Activated naive CD8-positive, alpha-beta T cell treated with anti-CD3 and anti-CD28 coated beads, Interleukin-2, amount 10 ng/mL, durations not matched to agents 7 days and 5 days (primary cell): ENCODE measurements at regions not wholly inside any gene's neighbourhood (a gene's known extent, or its start where the extent isn't known, plus 50 kb on each side); places are given as distances from the start of the nearest gene placed in this dataset.

ENCODE experiments used
- ATAC-seq: fragments of 150-1000 bp; cut with Tn5 transposase; one replicate; pipeline ENCODE4 v1.10.0; 2021; ENCODE audit warnings: low read depth, moderate library complexity
- POLR2A ChIA-PET: fragments of 350-600 bp; sonication (Branson Sonifier 250); formaldehyde crosslinking; loops from one replicate; lab custom pipeline; 2021; ENCODE audit warnings: antibody characterized with exemption; lab: Charles Lee
- DNase-seq: peaks from one replicate; pipeline ENCODE4 v3.0.0; 2021
- H3K27ac Mint-ChIP-seq: one replicate; pipeline ENCODE4 v1.8.0; 2022; ENCODE audit warnings: mild to moderate bottlenecking, mixed read lengths
- H3K27me3 Mint-ChIP-seq: one replicate; pipeline ENCODE4 v1.8.0; 2022; ENCODE audit warnings: mild to moderate bottlenecking, moderate library complexity, mixed read lengths
- H3K36me3 Mint-ChIP-seq: one replicate; pipeline ENCODE4 v1.8.0; 2021; ENCODE audit warnings: mild to moderate bottlenecking, mixed read lengths
- H3K4me1 Mint-ChIP-seq: one replicate; pipeline ENCODE4 v1.8.0; 2021; ENCODE audit warnings: mixed read lengths
- H3K4me3 Mint-ChIP-seq: one replicate; pipeline ENCODE4 v1.8.0; 2022; ENCODE audit warnings: mild to moderate bottlenecking, moderate library complexity, mixed read lengths
- H3K9me3 Mint-ChIP-seq: one replicate; pipeline ENCODE4 v1.8.0; 2021; ENCODE audit warnings: mixed read lengths

DNA sequence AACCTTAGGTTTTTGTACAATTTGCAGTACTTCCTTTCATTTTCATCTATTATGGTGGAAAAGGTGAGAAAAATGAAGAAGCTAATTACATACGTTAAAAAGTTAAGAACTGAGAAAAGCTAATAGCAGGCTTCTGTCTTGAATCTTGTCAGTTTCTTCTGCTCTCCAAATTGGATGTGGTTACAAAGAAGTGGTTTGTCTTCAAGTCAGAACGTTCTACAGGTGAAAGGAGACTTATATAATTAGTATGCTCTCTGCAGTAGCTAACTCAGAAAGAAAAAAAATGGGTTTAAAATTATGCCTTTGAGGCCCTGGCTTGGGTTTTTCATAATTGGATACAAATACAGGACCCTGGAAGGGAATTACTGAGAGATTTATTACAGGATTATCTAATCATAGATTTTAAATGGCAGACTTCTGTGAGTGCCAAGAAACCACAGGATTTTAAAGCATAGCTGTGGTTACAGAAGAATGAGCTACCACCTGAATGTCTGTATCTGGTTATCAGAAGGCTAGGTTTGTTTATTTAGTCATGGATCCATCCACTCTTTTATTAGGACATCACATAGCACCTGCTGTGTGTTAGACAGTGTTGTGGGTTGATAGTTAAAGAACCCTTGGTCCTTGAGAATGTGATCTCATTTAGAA is 528.1 kb upstream of the MCTP2 start:
- no peak overlapping the region for H3K27ac Mint-ChIP-seq
- H3K9me3 Mint-ChIP-seq = no peaks in the 10 kb centered on the region
- H3K4me1 Mint-ChIP-seq = no peaks in the 10 kb centered on the region
- POLR2A ChIA-PET = no interaction called here
- ATAC-seq (no peak), DNase-seq (no peak)
- no peak overlapping the region for H3K4me3 Mint-ChIP-seq
- H3K27me3 Mint-ChIP-seq = no peaks in the 10 kb centered on the region
- no peaks in the 10 kb centered on the region for H3K36me3 Mint-ChIP-seq

DNA sequence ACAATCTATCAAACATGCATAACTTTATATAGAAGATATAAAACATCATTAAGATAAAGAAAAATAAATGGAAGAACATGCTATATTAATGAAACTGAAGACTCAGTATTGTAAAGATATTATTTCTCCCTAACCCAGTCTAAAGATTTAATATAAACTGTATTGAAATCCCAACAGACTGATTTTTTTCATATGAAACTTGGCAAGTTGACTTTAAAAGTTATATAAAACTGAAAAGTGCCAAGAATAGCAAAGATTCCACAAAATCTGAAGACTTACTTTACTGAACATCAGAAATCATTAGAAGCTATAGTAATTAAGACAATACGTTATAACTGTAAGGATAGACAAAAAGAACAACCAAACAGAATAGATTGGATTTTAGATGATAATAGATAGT is 531.3 kb upstream of the MCTP2 start:
- POLR2A ChIA-PET = no interaction called here
- no peak for DNase-seq
- Mint-ChIP-seq H3K27ac (no peak overlapping the region), H3K9me3 (no peaks in the 10 kb centered on the region), H3K4me3 (no peak overlapping the region), H3K36me3 (no peaks in the 10 kb centered on the region), H3K27me3 (no peaks in the 10 kb centered on the region), H3K4me1 (no peaks in the 10 kb centered on the region)
- no peak for ATAC-seq

DNA sequence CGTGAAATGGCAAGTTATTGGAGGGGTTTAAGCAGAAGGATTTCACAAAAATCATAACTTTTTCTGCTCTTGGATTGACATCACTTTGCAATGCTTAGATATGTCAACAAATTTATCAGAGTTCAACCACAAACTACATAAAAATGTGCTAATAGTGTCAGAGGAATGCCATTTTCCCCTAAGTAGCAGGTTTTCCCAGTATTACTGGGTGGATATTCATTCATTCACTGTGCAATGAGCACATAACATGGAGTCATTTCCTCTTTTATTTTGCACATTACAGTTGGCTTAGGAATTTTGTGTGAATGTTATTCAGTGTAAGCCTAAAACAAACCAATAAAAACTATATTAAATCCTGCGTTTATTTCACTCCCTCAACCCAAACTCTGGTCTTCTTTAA is 537.3 kb upstream of the MCTP2 start:
- H3K4me1 Mint-ChIP-seq = no peaks in the 10 kb centered on the region
- no peak for ATAC-seq
- H3K27ac Mint-ChIP-seq = no peak overlapping the region
- POLR2A ChIA-PET = no interaction called here
- peaks cover 3% of the 10 kb centered on the region for H3K9me3 Mint-ChIP-seq
- DNase-seq = no peak
- H3K36me3 Mint-ChIP-seq = no peaks in the 10 kb centered on the region
- H3K27me3 Mint-ChIP-seq = no peaks in the 10 kb centered on the region
- no peak overlapping the region for H3K4me3 Mint-ChIP-seq

DNA sequence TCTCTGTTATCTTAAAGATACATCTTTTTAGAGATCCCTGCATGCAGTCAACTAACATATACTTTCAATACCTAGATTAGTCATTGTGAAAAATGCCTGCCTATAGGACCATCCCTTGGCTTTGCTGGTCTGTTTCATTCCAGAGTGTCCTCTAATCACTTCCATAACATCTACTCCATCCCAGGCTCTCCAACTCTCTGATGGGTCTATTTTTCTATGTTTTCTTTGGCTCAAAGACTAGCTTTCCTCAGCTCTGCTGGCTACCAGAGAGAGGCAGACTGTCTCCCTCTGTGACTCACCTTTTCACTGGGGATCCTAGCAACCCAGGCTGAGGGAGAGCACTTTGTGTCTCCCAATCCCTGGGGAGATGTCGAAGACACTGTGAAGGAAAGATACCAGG is 547.7 kb upstream of the MCTP2 start:
- POLR2A ChIA-PET = no interaction called here
- no peak for DNase-seq
- Mint-ChIP-seq H3K27me3 (no peaks in the 10 kb centered on the region), H3K4me1 (no peaks in the 10 kb centered on the region), H3K36me3 (no peaks in the 10 kb centered on the region), H3K4me3 (no peak overlapping the region), H3K9me3 (peaks cover 8% of the 10 kb centered on the region), H3K27ac (no peak overlapping the region)
- ATAC-seq = no peak

DNA sequence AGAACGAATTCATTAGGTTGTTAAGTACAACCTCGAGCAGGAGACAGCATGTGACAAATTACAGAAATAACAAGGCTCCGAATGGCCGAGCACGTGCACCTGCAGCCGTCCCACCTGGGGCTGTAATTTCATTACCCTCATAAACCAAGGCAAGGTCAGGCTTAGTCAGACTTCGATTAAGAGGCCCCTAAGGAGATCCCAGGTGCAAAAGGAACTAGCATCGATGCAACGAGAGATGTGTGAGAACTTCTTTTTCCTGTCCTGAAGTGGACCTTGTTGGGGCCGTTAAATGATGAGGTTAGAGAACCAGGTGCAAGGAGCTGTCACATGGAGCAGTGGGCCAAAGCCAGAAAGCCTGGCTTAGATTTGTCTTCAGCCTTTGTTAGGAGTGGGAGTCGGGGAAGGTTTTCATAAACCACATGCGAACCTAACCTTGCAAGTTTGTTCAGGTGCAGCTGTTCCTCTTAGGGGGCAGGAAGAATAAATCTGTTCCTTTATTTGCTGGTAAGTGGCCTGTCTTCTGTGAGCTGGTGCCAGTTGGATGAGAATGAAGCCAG is 559.9 kb upstream of the MCTP2 start:
- POLR2A ChIA-PET = no interaction called here
- Mint-ChIP-seq H3K27me3 (no peaks in the 10 kb centered on the region), H3K36me3 (no peaks in the 10 kb centered on the region), H3K4me3 (no peak overlapping the region), H3K4me1 (no peaks in the 10 kb centered on the region), H3K9me3 (no peaks in the 10 kb centered on the region), H3K27ac (no peak overlapping the region)
- ATAC-seq = no peak
- DNase-seq = no peak

DNA sequence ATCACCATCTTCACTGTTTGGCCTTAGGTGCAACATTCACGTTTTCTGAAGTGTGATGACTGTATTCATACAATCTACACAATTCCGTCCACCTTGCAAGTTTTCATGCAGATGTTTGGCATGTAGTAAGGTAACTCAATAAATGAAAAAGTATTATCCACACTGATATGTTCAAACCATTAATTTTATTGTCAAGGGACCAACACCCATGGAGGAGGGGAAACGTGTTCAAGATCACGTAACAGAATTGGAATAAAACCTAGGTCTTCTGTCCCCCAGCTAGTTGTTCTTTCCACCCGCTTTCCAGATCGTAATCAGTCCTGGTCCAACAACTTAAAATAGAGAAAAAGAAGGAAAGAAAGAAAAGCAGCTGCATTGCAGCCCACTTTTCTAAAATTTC is 560.4 kb upstream of the MCTP2 start:
- ATAC-seq = no peak

DNA sequence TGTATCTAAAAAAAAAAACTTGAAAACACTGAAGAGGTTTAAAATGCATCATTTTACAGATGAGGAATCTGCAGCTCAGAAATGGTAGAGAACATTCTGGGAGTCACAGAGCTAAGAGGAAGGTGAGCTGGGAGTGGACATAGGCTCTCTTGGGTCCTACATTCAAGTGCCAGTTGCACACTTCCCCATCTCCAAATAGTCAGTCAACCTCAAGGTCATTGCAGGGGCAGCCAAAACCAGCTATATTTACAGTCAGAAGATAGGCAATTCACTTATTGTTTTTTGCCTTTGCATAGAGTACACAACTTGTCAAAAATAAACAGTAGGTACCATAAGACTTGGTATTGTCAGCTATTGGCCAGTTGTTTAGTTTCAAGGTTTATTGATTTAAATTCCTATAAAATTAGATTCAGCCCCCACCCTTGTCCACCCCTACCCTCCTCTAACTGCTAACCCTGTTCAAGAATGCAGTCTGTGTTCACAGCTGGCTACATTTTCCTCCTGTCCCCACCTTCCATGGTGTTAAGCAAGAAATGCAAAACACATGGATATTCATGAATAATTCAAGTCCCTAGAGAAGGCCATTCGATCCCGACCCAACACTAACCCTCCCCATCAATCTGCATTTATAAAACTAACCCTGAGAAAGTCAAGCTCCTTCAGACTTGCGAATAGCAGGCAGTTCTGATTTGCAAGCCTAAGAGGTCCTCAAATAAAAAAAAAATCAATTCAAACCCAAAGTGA is 567.0 kb upstream of the MCTP2 start:
- Mint-ChIP-seq H3K36me3 (no peaks in the 10 kb centered on the region), H3K4me3 (no peak overlapping the region), H3K9me3 (no peaks in the 10 kb centered on the region), H3K27ac (no peak overlapping the region), H3K4me1 (no peaks in the 10 kb centered on the region), H3K27me3 (no peaks in the 10 kb centered on the region)
- no peak for DNase-seq
- ATAC-seq = no peak
- POLR2A ChIA-PET = no interaction called here

More for the DNA sequence above, 560.4 kb upstream of the MCTP2 start:
- H3K27ac Mint-ChIP-seq = no peak overlapping the region
- no peak for DNase-seq
- H3K27me3 Mint-ChIP-seq = no peaks in the 10 kb centered on the region
- H3K36me3 Mint-ChIP-seq = no peaks in the 10 kb centered on the region
- no peaks in the 10 kb centered on the region for H3K4me1 Mint-ChIP-seq
- POLR2A ChIA-PET = no interaction called here
- no peak overlapping the region for H3K4me3 Mint-ChIP-seq
- no peaks in the 10 kb centered on the region for H3K9me3 Mint-ChIP-seq

DNA sequence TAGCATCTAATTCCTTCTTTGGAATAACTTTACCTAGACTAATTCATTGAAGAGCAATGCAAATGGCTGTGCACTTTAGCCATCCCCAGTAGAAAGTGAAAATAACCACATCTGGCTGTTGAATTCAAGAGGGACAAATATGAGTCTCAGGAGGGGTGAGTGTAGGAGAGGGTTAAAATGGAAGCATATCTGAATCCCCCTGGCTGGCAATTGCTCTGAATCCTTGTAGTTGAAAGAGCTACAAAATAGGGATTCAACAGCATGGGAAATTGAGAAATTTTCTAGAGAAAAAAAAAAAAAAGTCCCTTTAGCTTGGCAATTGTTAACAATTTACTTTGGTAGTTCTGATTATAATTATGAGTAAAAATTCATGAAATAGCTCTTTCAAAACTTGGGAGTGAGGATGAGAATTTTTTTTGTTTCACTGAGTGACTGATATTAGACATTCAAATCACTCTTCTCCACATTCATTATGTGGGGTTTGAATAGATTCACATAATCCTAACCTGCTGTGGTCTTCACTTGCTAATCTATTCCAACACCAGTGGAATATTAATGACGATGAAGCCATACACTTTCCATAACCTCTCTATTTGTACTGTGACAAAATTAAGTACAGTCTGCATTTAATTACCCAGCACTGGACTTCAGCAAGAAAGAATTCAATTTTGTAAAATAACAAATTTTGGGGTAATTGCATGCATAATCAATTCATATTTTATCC is 569.0 kb upstream of the MCTP2 start:
- ATAC-seq = no peak
- Mint-ChIP-seq H3K4me1 (no peaks in the 10 kb centered on the region), H3K27ac (no peak overlapping the region), H3K9me3 (no peaks in the 10 kb centered on the region), H3K4me3 (no peak overlapping the region), H3K27me3 (no peaks in the 10 kb centered on the region), H3K36me3 (no peaks in the 10 kb centered on the region)
- POLR2A ChIA-PET = no interaction called here
- DNase-seq = no peak

DNA sequence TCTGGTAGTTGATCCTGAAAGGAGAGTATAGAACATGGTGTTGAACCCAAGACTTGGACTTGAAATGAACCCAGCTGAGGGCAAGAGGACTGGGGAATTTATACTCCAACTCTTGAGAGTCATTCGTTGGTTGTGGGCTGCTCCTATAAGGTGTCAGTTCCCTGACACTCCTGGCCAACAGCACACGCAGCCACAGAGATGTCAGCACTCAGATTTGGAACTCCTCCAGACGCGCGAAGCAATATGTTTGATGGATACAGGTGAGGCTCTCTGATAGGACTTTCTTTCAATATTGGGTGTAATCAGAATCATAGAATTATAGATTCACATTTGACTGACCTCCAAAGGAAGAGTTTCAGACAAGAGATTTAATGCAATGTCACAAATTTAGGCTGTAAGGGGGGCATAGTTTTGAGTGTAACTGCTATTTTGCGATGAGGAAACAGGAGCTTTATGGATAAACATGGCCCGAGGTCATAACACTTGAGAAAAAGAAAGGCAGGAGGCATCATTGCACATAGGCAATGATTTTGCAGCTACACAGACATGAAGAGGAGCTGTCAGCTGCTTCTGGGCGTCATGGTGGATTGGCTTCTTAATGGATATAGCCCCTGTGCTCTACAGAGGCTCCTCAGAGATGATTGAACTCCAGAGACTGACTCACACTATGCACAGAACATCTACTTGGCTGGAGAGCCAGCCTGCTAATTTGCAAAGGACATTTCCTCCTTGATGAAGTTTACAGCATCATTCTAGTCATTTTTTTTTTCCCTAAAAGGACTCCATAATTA is 569.2 kb upstream of the RGMA start:
- DNase-seq (no peak), ATAC-seq (no peak)
- Mint-ChIP-seq H3K4me3 (no peak overlapping the region), H3K36me3 (no peaks in the 10 kb centered on the region), H3K27me3 (no peaks in the 10 kb centered on the region), H3K4me1 (no peaks in the 10 kb centered on the region), H3K9me3 (no peaks in the 10 kb centered on the region), H3K27ac (no peak overlapping the region)
- POLR2A ChIA-PET = no interaction called here

DNA sequence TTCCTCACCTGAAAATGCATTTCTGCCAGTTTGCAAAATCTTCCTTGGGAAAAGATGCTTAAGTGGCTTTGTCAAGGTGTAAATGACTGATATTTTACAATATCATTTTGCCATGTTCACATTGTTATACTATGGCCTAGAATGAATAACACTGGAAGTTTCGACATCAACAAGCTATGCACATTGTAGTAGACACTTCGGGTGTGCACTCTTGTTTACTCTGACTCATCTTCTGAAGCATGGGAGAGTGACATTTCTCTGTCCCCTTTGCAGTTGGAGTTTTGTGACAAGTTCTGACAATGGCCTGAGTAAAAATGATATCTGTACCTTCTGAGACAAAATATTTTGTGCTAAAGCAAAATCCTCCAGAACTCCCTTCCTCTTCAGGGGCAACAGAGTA is 567.0 kb upstream of the RGMA start:
- no peak overlapping the region for H3K27ac Mint-ChIP-seq
- H3K36me3 Mint-ChIP-seq = no peaks in the 10 kb centered on the region
- H3K4me3 Mint-ChIP-seq = no peak overlapping the region
- POLR2A ChIA-PET = no interaction called here
- ATAC-seq (no peak), DNase-seq (no peak)
- H3K4me1 Mint-ChIP-seq = no peaks in the 10 kb centered on the region
- H3K27me3 Mint-ChIP-seq = no peaks in the 10 kb centered on the region
- no peaks in the 10 kb centered on the region for H3K9me3 Mint-ChIP-seq

DNA sequence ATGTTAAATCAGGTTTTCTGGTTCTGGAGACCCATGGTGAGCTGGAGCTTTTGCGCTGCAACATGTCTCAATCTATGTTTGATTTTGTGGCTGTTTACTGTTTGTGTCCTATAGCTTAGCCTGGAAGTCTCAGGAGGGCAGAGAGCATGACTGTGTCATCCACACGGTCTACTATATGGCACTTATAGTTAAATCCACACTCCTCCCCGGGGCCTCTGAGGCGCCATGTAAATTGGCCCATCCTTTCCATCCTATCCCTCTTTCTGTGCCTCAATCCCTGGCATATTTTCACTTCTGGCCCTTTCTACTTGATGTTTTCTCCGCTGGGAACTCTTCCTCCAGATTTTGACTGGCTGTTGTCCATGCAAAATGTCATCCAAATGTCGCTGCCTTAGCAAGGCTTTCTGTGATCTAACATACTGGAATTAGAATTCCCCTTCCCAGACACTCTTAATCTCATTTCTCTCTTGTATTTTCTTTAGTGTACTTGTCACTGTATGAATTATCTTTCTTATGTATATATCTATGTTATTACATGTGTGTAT is 560.8 kb upstream of the RGMA start:
- POLR2A ChIA-PET = no interaction called here
- Mint-ChIP-seq H3K36me3 (no peaks in the 10 kb centered on the region), H3K27ac (no peak overlapping the region), H3K9me3 (no peaks in the 10 kb centered on the region), H3K4me3 (no peak overlapping the region), H3K4me1 (no peaks in the 10 kb centered on the region), H3K27me3 (no peaks in the 10 kb centered on the region)
- no peak for DNase-seq
- no peak for ATAC-seq

DNA sequence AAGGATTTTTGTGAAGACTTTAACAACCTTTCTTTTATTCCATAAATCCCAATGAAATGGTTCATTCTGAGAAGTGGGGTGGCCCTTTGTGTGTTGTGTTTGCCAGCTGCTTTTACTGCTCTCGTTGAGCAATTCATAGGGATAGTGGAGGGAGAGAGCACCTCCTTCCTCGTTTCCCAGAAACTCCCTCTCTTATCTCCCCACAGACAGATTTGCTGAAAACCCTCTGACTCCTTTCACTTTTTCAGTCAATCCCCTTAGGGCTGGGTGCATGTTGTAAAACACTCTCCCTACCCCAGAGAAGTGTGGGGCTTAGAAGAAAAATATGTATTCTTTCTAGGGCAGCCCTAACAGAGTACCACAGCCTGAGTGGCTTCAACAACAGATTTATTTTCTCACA is 557.2 kb upstream of the RGMA start:
- H3K9me3 Mint-ChIP-seq = no peaks in the 10 kb centered on the region
- no peak overlapping the region for H3K4me3 Mint-ChIP-seq
- DNase-seq (no peak), ATAC-seq (no peak)
- POLR2A ChIA-PET = no interaction called here
- no peak overlapping the region for H3K27ac Mint-ChIP-seq
- no peaks in the 10 kb centered on the region for H3K27me3 Mint-ChIP-seq
- no peaks in the 10 kb centered on the region for H3K36me3 Mint-ChIP-seq
- no peaks in the 10 kb centered on the region for H3K4me1 Mint-ChIP-seq

DNA sequence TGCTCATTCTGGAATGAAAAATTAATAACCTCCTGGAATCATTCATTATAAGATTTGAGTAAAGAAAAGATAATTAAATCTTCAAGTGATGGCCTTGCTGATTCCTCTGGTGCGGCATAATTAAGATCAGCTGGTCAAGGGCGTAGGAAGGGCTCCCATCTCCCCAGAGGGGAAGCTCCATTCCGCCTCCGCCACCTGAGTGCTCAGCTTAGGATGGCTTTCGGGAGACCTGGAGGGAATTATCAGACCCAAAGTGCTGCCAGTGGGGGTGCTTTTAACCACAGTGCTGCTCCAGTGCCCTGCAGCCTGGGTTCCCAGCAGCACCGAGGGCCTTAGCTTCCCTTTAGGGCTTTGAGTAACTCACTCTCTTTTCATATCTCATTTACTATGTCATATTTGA is 556.6 kb upstream of the RGMA start:
- Mint-ChIP-seq H3K4me1 (no peaks in the 10 kb centered on the region), H3K4me3 (no peak overlapping the region), H3K9me3 (no peaks in the 10 kb centered on the region), H3K27me3 (no peaks in the 10 kb centered on the region), H3K36me3 (no peaks in the 10 kb centered on the region), H3K27ac (no peak overlapping the region)
- DNase-seq = no peak
- no peak for ATAC-seq
- POLR2A ChIA-PET = no interaction called here
